Caco-2 (cell line): ENCODE measurements at regions not wholly inside any gene's neighbourhood (a gene's known extent, or its start where the extent isn't known, plus 50 kb on each side); places are given as distances from the start of the nearest gene placed in this dataset.
"Not testable (repeated sequence)": the region's sequence is repeated elsewhere in the genome, so short reads cannot be mapped to it uniquely, and the experiment has no call there.

ENCODE experiments used
- BruUV-seq: library from RNA; stranded (reverse); fragments of 400-500 nt; replicated peaks from 2 replicates; lab custom pipeline; 2021; lab: Mats Ljungman, UMichigan
- CTCF ChIA-PET: fragments of 300-600 bp; sonication (Branson Sonifier 250); formaldehyde crosslinking; loops from one replicate; lab custom pipeline; 2022; ENCODE audit warnings: antibody characterized with exemption; lab: Charles Lee
- POLR2A ChIA-PET: fragments of 300-600 bp; sonication (Branson Sonifier 250); formaldehyde crosslinking; loops from one replicate; lab custom pipeline; 2022; ENCODE audit warnings: antibody characterized with exemption; lab: Charles Lee
- DNase-seq, 2 experiments: peaks; one replicate each; pipeline versions ENCODE4 v3.0.0 to v3.0.0-alpha.2; 2020 to 2022
- H3K27me3 ChIP-seq: replicated peaks from 2 replicates; pipeline ENCODE4 v1.6.0; 2011; ENCODE audit warnings: low read length; ENCODE audit not compliant: control insufficient read depth, insufficient read depth
- H3K36me3 ChIP-seq: 2 replicates; pipeline ENCODE4 v1.5.1; 2011; ENCODE audit warnings: low read length; ENCODE audit not compliant: control insufficient read depth, insufficient read depth
- H3K4me1 ChIP-seq: fragments of 250-450 bp; sonication (Bioruptor Pico); 2 replicates; pipeline ENCODE4 v1.5.1; 2020; ENCODE audit warnings: mild to moderate bottlenecking
- H3K4me3 ChIP-seq: 2 replicates; pipeline ENCODE4 v1.5.1; 2011; ENCODE audit warnings: low read depth, mild to moderate bottlenecking, control low read depth, low read length
- H3K9me3 ChIP-seq: fragments of 250-450 bp; sonication (Bioruptor Pico); 2 replicates; pipeline ENCODE4 v1.5.1; 2020; ENCODE audit warnings: mild to moderate bottlenecking, moderate library complexity
- H3K27ac Mint-ChIP-seq: one replicate; pipeline ENCODE4 v1.8.0; 2022; ENCODE audit warnings: mixed read lengths; ENCODE audit not compliant: unreplicated experiment
- H3K27me3 Mint-ChIP-seq: one replicate; pipeline ENCODE4 v1.8.0; 2022; ENCODE audit warnings: mixed read lengths; ENCODE audit not compliant: insufficient read depth, unreplicated experiment
- H3K36me3 Mint-ChIP-seq: one replicate; pipeline ENCODE4 v1.8.0; 2022; ENCODE audit warnings: mild to moderate bottlenecking, mixed read lengths; ENCODE audit not compliant: insufficient read depth, unreplicated experiment
- H3K4me1 Mint-ChIP-seq: one replicate; pipeline ENCODE4 v1.8.0; 2022; ENCODE audit warnings: low read depth, mixed read lengths; ENCODE audit not compliant: unreplicated experiment
- H3K4me3 Mint-ChIP-seq: one replicate; pipeline ENCODE4 v1.8.0; 2022; ENCODE audit warnings: mild to moderate bottlenecking, moderate library complexity, mixed read lengths; ENCODE audit not compliant: unreplicated experiment
- H3K9me3 Mint-ChIP-seq: one replicate; pipeline ENCODE4 v1.8.0; 2022; ENCODE audit warnings: mixed read lengths; ENCODE audit not compliant: unreplicated experiment
- CTCF ChIP-seq, 2 experiments: fragments of 200-600 bp in 1 of 2; IDR thresholded peaks; 1 replicate in 1 of 2; 2 replicates in 1 of 2; pipeline versions ENCODE4 v1.5.1 to v1.8.0; 2011 to 2022; ENCODE audit warnings: antibody characterized with exemption in 1 of 2, control low read depth in 1 of 2, inconsistent platforms in 1 of 2, low read depth in 1 of 2, low read length in 1 of 2, mild to moderate bottlenecking in 1 of 2, moderate library complexity in 1 of 2; ENCODE audit not compliant: insufficient read depth in 1 of 2, severe bottlenecking in 1 of 2, unreplicated experiment in 1 of 2
- intact Hi-C: fragments of 100-400 bp; cut with micrococcal nuclease; formaldehyde crosslinking; loops from one replicate; pipeline ENCODE4 v1.10.0; 2022; ENCODE audit not compliant: unreplicated experiment

GRCh38 chr2:239642406-239643004, 241.7 kb upstream of the HDAC4 start:
- no peaks in the 10 kb centered on the region for H3K4me1 Mint-ChIP-seq

GRCh38 chr2:239641904-239642303, 241.1 kb upstream of the HDAC4 start:
- H3K4me1 Mint-ChIP-seq, H3K9me3 ChIP-seq, H3K27ac Mint-ChIP-seq, H3K9me3 Mint-ChIP-seq, H3K4me3 Mint-ChIP-seq, H3K4me1 ChIP-seq, H3K36me3 ChIP-seq, BruUV-seq, POLR2A ChIA-PET, H3K27me3 ChIP-seq, intact Hi-C loops, CTCF ChIA-PET, H3K27me3 Mint-ChIP-seq, H3K4me3 ChIP-seq, H3K36me3 Mint-ChIP-seq, DNase-seq: not testable (repeated sequence)

More at GRCh38 chr2:239642406-239643004, 241.7 kb upstream of the HDAC4 start:
- Mint-ChIP-seq H3K4me3 (no peak overlapping the region), H3K36me3 (no peaks in the 10 kb centered on the region), H3K9me3 (no peaks in the 10 kb centered on the region), H3K27ac (no peak overlapping the region), H3K27me3 (peaks cover 4% of the 10 kb centered on the region)
- no peaks in the 10 kb centered on the region for H3K27me3 ChIP-seq
- no peak for TF ChIP-seq CTCF (IDR thresholded peaks at IDR 0.05; ENCODE audit: insufficient read depth in 1 of 2, low read depth in 1 of 2, low read length in 1 of 2, severe bottlenecking in 1 of 2, unreplicated experiment in 1 of 2)
- POLR2A ChIA-PET: no interaction called here
- H3K4me3 ChIP-seq: no peak overlapping the region
- no peaks in the 10 kb centered on the region for H3K36me3 ChIP-seq
- CTCF ChIA-PET: no interaction called here
- intact Hi-C loops: no loop called here
- H3K9me3 ChIP-seq: no peaks in the 10 kb centered on the region
- H3K4me1 ChIP-seq: no peaks in the 10 kb centered on the region
- BruUV-seq: no TSS peak
- DNase-seq: no peak

GRCh38 chr2:239640676-239641578, 240.1 kb upstream of the HDAC4 start:
- Histone ChIP-seq H3K4me3 (no peak overlapping the region), H3K4me1 (no peaks in the 10 kb centered on the region), H3K27me3 (no peaks in the 10 kb centered on the region), H3K9me3 (no peaks in the 10 kb centered on the region), H3K36me3 (no peaks in the 10 kb centered on the region)
- Mint-ChIP-seq H3K4me3 (no peak overlapping the region), H3K4me1 (no peaks in the 10 kb centered on the region), H3K27ac (no peak overlapping the region), H3K9me3 (no peaks in the 10 kb centered on the region), H3K27me3 (no peaks in the 10 kb centered on the region), H3K36me3 (no peaks in the 10 kb centered on the region)
- TF ChIP-seq CTCF (IDR thresholded peaks at IDR 0.05; ENCODE audit: insufficient read depth in 1 of 2, low read depth in 1 of 2, low read length in 1 of 2, severe bottlenecking in 1 of 2, unreplicated experiment in 1 of 2): no peak
- DNase-seq: no peak
- POLR2A ChIA-PET: no interaction called here
- intact Hi-C loops: no loop called here
- CTCF ChIA-PET: no interaction called here
- BruUV-seq: no TSS peak
